OCI-M2 (cell line): ENCODE measurements at regions not wholly inside any gene's neighbourhood (a gene's known extent, or its start where the extent isn't known, plus 50 kb on each side); places are given as distances from the start of the nearest gene placed in this dataset.
"Not testable (repeated sequence)": the region's sequence is repeated elsewhere in the genome, so short reads cannot be mapped to it uniquely, and the experiment has no call there.

Source experiments
- DNase-seq: peaks from one replicate; lab custom pipeline; 2025; ENCODE audit not compliant: unreplicated experiment; lab: John Stamatoyannopoulos, UW

DNA sequence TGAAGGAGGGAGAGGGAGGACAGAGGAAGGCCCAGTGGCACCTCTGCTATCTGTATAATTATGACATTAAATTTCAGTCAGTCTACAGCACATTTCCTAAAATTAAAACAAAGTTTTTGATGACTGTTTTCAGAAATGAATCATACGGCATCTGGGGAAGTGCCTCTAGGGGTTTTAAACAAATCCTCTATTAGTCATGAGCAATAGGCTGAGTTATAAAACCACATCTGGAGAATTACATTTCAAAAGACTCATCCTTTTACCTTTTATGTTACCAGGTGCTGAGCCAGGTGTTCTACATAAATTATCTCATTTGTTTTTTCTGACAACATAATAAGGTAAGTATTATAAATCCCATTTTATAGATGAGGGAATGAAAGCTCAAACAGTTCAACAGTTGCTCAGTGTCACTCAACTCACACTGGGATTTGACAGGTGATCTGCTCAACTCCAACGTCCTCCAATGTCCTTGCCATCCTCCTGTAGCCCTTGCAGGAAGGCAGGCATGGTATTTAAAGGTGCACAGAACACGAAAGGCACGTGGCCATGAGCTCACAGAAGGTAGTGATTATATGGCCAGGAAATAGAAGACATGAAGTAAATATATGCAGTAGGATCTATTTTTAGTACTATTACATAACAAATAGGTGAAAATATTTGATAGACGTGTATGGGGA is 184.2 kb upstream of the MAN1A1 start:
- DNase-seq = no peak

- DNase-seq = no peak
These were observed 177.6 kb upstream of the MAN1A1 start for GRCh38 chr6:119527231-119527578.

GRCh38 chr6:119526561-119527230 is 177.1 kb upstream of the MAN1A1 start:
- DNase-seq = no peak

- no peak for DNase-seq
These were observed 174.8 kb upstream of the MAN1A1 start for GRCh38 chr6:119524410-119524809.

DNA sequence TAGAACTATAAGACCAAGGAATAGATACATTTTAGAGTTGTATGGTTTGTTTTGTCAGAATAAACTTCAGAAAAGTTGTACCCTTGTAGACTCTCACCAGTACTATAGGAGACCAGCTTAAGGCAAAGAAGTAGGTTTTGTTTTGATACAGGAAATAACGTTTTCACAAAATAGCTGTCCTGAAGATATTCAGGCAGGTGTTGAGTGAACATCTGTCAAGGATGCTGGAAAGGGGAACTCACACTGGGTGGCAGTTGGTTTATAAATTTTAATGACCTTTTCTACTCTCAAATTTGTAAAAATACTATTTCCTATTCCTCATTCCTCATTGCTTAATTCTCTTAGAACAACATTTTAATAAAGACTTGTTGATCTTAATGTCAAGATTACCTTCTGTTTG is 174.0 kb upstream of the MAN1A1 start:
- no peak for DNase-seq

- DNase-seq = no peak
These were observed 171.7 kb upstream of the MAN1A1 start for GRCh38 chr6:119521251-119521650.

DNA sequence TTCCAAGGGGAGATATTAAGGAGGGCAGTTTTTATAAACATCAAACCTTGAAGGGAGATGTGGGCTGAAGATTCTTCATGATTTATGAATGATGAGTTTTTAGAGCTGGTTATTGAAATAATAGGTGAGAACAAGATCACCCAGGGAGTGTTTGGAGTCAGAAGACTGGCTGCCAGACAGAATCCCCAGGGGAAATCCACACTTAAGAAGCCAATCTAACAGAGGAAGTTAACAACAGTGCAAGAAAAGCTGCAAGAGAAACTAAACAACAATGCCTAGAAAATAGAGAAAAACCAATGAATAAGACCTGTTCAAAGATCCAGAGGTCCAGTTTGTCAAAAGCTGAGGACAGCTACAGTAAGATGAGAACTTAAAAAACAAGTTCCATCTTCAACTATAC is 167.9 kb upstream of the MAN1A1 start:
- DNase-seq = no peak

DNA sequence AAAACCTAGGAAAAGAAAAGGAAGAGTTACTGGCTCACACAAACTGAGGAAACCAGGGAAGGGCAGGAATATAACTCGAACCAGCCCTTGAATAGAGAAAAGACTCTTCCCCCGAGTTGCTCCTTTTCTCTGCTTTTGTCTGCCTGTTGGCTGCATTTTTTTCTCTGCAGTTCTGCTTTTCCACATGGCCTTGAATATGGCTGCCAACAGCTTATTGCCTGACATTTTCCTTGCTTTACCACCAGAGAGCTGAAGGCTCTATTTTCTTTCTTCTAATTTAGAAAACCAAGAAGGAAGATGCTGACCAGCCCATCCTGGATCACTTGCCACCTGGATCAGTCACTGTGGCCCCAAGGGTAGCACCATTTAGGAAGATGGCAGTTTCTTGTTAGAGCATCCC is 164.8 kb upstream of the MAN1A1 start:
- DNase-seq = no peak

- no peak for DNase-seq
These were observed 161.5 kb upstream of the MAN1A1 start for GRCh38 chr6:119511024-119511423.

DNA sequence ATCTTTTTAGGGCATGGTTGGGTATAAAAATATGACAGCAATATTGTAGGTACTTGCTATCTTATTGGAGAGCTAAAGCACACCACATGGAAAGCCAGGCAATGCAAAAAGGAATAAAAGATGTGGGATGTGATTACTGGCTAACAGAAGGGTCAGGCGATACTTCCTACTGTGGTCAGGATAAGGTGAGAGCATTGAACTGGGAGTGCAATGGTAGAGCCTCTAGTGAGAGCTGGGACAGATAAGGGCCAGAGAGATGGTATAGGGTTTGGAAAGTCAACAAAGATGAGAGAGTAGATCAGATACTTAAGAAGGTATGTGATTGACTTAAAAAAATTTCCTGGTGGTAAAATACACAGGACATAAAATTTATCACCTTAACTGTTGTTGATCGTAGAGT is 160.7 kb upstream of the MAN1A1 start:
- no peak for DNase-seq

DNA sequence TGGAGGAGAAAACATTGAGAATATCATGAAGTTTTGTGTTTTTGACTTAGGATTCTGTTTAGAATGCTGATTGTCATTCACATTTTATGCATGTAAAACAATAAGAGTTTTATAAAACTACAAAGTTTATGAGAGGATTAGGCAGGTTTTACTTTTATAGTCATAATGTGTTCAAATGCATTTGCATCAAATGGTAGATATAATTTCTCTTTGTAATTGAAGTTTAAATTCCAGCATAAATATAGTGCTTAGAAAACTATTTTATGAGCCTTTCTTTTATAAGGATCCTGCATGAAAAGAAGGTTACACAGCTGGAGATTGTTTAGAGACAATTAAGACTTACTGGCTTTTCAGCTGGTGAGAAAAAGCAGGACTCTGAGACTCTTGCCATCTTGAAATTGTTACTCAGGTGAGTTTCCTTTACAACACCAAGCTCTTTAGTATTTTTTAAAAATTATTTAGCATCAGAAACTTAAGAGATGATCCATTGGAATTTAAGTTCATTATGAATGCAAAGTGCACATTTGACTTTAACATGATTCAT is 157.1 kb upstream of the MAN1A1 start:
- no peak for DNase-seq

GRCh38 chr6:119501798-119502483 is 152.4 kb upstream of the MAN1A1 start:
- DNase-seq = no peak

- DNase-seq = no peak
These were observed 150.2 kb upstream of the MAN1A1 start for GRCh38 chr6:119499797-119500196.

DNA sequence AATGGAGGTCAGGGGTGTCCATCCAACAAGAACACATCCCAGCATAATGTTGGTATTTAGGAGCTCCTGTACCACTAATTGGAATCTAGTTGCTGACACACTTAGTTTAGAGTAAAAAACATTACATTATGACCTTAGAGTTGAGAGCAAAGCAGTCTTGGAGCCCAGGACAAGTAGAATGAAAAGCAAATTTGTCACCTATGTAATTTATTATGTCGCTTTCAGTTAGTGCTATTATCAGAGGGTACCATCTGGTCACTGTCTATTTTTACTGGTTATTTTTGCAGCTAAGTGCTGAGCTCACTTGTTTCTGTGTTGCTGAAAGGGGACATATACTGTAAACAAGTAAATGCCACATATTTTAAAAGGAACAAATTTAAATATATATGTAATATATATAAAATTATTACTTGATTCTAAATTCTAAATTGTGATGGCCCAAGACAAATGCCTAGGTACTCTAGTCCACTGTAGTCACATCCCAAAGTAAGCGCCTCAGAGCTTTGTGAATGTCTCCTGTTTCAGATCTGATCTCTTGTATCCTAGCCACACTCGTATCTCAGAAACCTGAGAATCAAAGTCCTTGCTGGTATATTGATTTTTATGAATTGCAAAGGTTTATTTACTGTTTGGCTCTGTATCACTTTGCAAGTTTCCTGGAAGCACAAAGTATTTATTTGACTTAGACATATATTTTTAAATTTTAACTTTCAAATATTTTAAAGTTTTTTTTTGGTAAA is 148.6 kb upstream of the MAN1A1 start:
- DNase-seq = no peak

- DNase-seq = no peak
These were observed 145.7 kb upstream of the MAN1A1 start for GRCh38 chr6:119495230-119495683.

DNA sequence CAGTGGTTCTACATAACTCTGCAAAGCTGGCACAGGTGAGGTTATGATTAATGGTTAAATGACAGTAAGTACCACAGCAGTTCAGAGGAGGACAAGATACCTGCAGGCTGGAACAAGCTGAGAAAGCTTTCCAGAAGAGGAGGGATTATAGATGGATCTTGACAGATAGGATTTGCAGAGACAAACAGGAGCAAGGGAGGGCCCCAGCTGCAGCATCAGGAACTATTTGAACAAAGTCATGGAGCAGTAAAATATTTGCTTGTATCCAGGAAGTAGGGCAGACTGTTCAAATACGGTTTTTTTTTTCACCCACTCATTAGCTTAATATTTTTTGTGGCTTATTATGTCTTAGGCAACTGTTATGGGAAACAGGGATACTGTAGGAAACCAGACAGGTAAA is 144.4 kb upstream of the MAN1A1 start:
- DNase-seq = no peak

DNA sequence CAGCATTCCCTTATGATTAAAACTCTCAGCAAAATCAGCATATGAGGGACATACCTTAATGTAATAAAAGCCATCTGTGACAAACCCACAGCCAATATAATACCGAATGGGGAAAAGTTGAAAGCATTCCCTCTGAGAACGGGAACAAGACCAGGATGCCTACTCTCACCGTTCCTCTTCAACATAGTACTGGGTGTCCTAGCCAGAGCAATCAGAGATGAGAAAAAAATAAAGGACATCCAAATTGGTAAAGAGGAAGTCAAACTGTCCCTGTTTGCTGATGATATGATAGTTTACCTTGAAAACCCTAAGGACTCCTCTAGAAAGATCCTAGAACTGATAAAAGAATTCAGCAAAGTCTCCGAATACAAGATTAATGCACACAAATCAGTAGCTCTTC is 141.6 kb upstream of the MAN1A1 start:
- not testable (repeated sequence) for DNase-seq

GRCh38 chr6:119490050-119490449 is 140.5 kb upstream of the MAN1A1 start:
- not testable (repeated sequence) for DNase-seq

DNA sequence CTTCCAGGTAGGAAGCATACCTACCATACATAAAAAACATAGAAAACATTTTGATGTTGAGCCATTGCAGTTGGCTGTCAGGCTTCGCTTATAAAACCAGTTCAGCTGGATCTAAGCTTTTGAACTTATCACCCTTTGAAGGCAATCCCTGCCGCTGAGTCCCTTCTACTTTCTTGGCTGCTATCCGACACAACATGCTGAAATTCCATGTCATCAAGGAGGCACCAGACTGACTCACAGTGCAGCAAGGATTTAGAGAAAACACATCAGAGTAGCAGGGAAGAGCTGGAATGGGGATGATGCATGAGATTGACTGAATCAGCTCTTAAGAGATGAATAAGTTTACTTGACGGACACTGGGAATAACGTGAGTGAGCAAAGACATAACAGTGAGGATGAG is 135.0 kb upstream of the MAN1A1 start:
- no peak for DNase-seq

GRCh38 chr6:119483908-119484307 is 134.3 kb upstream of the MAN1A1 start:
- DNase-seq = no peak

DNA sequence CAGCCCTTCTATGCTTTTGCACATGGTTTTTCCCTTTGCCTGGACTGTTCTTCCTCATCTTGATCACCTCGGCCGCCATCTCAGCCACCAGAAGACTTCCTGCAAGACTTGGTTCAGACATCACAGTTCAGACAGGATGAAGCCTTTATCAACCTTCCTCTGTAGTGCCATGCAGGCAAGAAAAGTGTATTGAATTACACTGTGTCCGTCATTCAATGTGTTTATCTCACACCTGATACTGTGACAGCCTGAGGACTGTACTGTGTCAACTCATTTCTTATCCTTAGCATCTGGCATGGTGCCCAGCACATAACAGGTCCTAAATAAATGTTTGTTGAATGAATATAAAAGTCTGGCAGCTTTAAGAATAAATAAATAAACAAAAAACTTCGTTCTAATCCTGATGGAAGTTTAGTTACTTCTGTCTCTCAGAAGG is 133.3 kb upstream of the MAN1A1 start:
- no peak for DNase-seq
